A549 (cell line): ENCODE measurements at regions not wholly inside any gene's neighbourhood (a gene's known extent, or its start where the extent isn't known, plus 50 kb on each side); places are given as distances from the start of the nearest gene placed in this dataset.

Source experiments
- BCL3 ChIP-seq: fragments of >200 bp; sonication (Bioruptor Twin); formaldehyde crosslinking; IDR thresholded peaks from 3 replicates; pipeline ENCODE4 v1.6.1; 2016
- CHD4 ChIP-seq: fragments of 200-600 bp; sonication (generic); IDR thresholded peaks from 2 replicates; pipeline ENCODE4 v1.6.1; 2016; ENCODE audit warnings: antibody characterized with exemption, mild to moderate bottlenecking, borderline replicate concordance
- CTCF ChIP-seq: fragments of >200 bp; sonication (Bioruptor Twin); formaldehyde crosslinking; IDR thresholded peaks from 3 replicates; pipeline ENCODE4 v1.5.1; 2016
- EP300 ChIP-seq, 2 experiments: fragments of >200 bp; sonication (Bioruptor Twin); formaldehyde crosslinking; IDR thresholded peaks; 2 replicates in 1 of 2; 3 replicates in 1 of 2; pipeline ENCODE4 v1.6.1; 2016 to 2017
- ESRRA ChIP-seq: fragments of 150-350 bp; IDR thresholded peaks from 2 replicates; pipeline ENCODE4 v1.6.1; 2014; ENCODE audit warnings: mild to moderate bottlenecking, low read length, borderline replicate concordance
- FOSL2 ChIP-seq, 2 experiments: fragments of 450-650 bp in 1 of 2; fragments of >200 bp in 1 of 2; sonication (Bioruptor Twin) in 1 of 2; formaldehyde crosslinking; IDR thresholded peaks; 2 replicates each; pipeline versions ENCODE4 v1.5.0 to v1.6.1; 2016 to 2020; ENCODE audit warnings: mild to moderate bottlenecking in 1 of 2, moderate library complexity in 1 of 2
- FOXS1 ChIP-seq: fragments of 250-450 bp; sonication (Bioruptor Pico); IDR thresholded peaks from 2 replicates; pipeline ENCODE4 v1.5.0; 2020; ENCODE audit warnings: mild to moderate bottlenecking, moderate library complexity
- HMGXB4 ChIP-seq: fragments of 250-450 bp; sonication (Bioruptor Pico); IDR thresholded peaks from 2 replicates; pipeline ENCODE4 v1.5.0; 2021; ENCODE audit warnings: mild to moderate bottlenecking, moderate library complexity, borderline replicate concordance
- MAX ChIP-seq: IDR thresholded peaks from 2 replicates; pipeline ENCODE4 v1.6.1; 2012
- MYC ChIP-seq: IDR thresholded peaks from 2 replicates; pipeline ENCODE4 v1.6.1; 2012; ENCODE audit warnings: mild to moderate bottlenecking, inconsistent platforms, low read length, improper control_type of control experiment, borderline replicate concordance
- POLR2A ChIP-seq: IDR thresholded peaks from 2 replicates; pipeline ENCODE4 v1.6.1; 2012; ENCODE audit warnings: mild to moderate bottlenecking, low read length

GRCh38 chr1:88208389-88208788 is 475.7 kb upstream of the PKN2 start:
- TF ChIP-seq CTCF: no peak
- TF ChIP-seq CHD4: no peak
- TF ChIP-seq MYC: no peak
- no peak for TF ChIP-seq EP300 (IDR thresholded peaks at IDR 0.05)
- TF ChIP-seq HMGXB4 (CRISPR knock-in tag): no peak
- TF ChIP-seq POLR2A: no peak
- TF ChIP-seq ESRRA: no peak
- TF ChIP-seq BCL3: no peak
- no peak for TF ChIP-seq FOSL2 (IDR thresholded peaks at IDR 0.05)
- no peak for TF ChIP-seq FOSL2 (CRISPR knock-in tag; IDR thresholded peaks at IDR 0.05)
- no peak for TF ChIP-seq FOXS1
- no peak for TF ChIP-seq MAX
